ENCODE measurements at regions not wholly inside any gene's neighbourhood (a gene's known extent, or its start where the extent isn't known, plus 50 kb on each side); places are given as distances from the start of the nearest gene placed in this dataset.

DNA sequence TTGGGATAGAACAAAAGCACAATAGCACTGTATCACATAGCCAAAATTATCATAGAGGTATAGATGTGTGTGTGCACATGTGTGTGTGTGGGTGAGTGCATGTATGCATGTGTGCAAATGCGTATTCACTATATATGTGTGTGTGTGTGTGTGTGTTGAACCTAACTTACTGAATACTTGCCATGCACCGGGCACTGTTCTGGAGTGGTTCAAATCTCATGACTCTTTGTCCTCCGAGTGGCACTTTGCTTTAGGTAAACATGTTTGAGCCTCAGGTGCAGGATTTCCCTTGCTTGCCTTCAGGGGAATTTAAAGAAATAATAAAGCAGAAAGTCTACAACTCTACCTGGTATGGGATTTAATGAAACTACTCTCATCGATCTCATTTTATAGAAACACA, 183.5 kb upstream of the GDNF start:
- TF ChIP-seq, protein P1, sequence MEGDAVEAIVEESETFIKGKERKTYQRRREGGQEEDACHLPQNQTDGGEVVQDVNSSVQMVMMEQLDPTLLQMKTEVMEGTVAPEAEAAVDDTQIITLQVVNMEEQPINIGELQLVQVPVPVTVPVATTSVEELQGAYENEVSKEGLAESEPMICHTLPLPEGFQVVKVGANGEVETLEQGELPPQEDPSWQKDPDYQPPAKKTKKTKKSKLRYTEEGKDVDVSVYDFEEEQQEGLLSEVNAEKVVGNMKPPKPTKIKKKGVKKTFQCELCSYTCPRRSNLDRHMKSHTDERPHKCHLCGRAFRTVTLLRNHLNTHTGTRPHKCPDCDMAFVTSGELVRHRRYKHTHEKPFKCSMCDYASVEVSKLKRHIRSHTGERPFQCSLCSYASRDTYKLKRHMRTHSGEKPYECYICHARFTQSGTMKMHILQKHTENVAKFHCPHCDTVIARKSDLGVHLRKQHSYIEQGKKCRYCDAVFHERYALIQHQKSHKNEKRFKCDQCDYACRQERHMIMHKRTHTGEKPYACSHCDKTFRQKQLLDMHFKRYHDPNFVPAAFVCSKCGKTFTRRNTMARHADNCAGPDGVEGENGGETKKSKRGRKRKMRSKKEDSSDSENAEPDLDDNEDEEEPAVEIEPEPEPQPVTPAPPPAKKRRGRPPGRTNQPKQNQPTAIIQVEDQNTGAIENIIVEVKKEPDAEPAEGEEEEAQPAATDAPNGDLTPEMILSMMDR (conservative IDR thresholded peaks at IDR 0.05; ENCODE audit: low read depth in 2 of 2) = no peak
- TF ChIP-seq POLR2AphosphoS5 (IDR thresholded peaks at IDR 0.05; ENCODE audit: low read depth) (no peak), EZH2phosphoT487 (IDR thresholded peaks at IDR 0.05; ENCODE audit: unreplicated experiment) (no peak), EZH2 (IDR thresholded peaks at IDR 0.05; ENCODE audit: low read depth, unreplicated experiment) (no peak), NANOG (IDR thresholded peaks at IDR 0.05; ENCODE audit: borderline replicate concordance) (no peak), JUNB (IDR thresholded peaks at IDR 0.05; ENCODE audit: unreplicated experiment) (no peak)
- TF ChIP-seq, protein P2, sequence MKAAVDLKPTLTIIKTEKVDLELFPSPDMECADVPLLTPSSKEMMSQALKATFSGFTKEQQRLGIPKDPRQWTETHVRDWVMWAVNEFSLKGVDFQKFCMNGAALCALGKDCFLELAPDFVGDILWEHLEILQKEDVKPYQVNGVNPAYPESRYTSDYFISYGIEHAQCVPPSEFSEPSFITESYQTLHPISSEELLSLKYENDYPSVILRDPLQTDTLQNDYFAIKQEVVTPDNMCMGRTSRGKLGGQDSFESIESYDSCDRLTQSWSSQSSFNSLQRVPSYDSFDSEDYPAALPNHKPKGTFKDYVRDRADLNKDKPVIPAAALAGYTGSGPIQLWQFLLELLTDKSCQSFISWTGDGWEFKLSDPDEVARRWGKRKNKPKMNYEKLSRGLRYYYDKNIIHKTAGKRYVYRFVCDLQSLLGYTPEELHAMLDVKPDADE (IDR thresholded peaks at IDR 0.05) = no peak
